ENCODE measurements at regions not wholly inside any gene's neighbourhood (a gene's known extent, or its start where the extent isn't known, plus 50 kb on each side); places are given as distances from the start of the nearest gene placed in this dataset.
"Not testable (repeated sequence)": the region's sequence is repeated elsewhere in the genome, so short reads cannot be mapped to it uniquely, and the experiment has no call there.

DNA sequence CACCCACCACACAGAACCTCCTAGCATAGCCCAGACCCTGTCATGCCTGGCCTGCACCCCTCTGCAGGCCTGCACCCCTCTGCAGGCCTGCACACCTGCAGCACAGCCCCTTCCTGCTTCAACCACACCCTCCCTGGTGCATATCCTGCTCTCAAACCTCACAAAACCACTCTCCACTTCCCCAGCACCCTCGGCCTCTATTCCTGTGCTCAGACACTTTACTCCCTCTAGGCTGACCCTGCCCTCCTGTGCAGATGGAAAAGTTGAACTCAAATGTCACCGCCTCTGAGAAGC, 292.0 kb downstream of the GOLGA6L6 start:
- H3K9me3 Mint-ChIP-seq = peaks cover 0 to 14% (median 11%) of the 10 kb centered on the region in 7 donors
- H3K36me3 Mint-ChIP-seq; H3K4me1 Mint-ChIP-seq; H3K4me1 ChIP-seq (ENCODE audit: control insufficient read depth in 1 of 2, insufficient read depth in 2 of 2, low read length in 2 of 2); H3K27ac ChIP-seq (ENCODE audit: low read depth in 1 of 2, low read length in 2 of 2); DNase-seq; H3K27ac Mint-ChIP-seq; H3K27me3 Mint-ChIP-seq (ENCODE audit: low read depth in 3 of 3); H3K4me2 ChIP-seq (replicated peaks; ENCODE audit: extremely low read depth, low read length, poor library complexity, severe bottlenecking); H3K4me3 ChIP-seq (replicated peaks in 1 of 3; ENCODE audit: low read depth in 2 of 3, low read length in 3 of 3); H4K20me1 ChIP-seq (ENCODE audit: insufficient read depth, low read length); H3K9ac ChIP-seq (ENCODE audit: insufficient read depth, low read length, poor library complexity, severe bottlenecking); H3K9me3 ChIP-seq (replicated peaks in 1 of 2; ENCODE audit: control insufficient read depth in 1 of 2, insufficient read depth in 1 of 2, low read length in 2 of 2); H3K79me2 ChIP-seq (ENCODE audit: insufficient read depth, low read length); intact Hi-C loops (cut with micrococcal nuclease); H3K36me3 ChIP-seq (replicated peaks in 1 of 2; ENCODE audit: control insufficient read depth in 1 of 2, insufficient read depth in 2 of 2, low read length in 2 of 2); H2AFZ ChIP-seq (ENCODE audit: insufficient read depth, low read depth, low read length, poor library complexity, severe bottlenecking); H3K4me3 Mint-ChIP-seq; H3K27me3 ChIP-seq (ENCODE audit: control insufficient read depth in 2 of 2, insufficient read depth in 2 of 2, low read length in 2 of 2): not testable (repeated sequence)
- 65% methylated on average over 2 of the region's 2 CpGs for WGBS (ENCODE audit: insufficient coverage)

DNA sequence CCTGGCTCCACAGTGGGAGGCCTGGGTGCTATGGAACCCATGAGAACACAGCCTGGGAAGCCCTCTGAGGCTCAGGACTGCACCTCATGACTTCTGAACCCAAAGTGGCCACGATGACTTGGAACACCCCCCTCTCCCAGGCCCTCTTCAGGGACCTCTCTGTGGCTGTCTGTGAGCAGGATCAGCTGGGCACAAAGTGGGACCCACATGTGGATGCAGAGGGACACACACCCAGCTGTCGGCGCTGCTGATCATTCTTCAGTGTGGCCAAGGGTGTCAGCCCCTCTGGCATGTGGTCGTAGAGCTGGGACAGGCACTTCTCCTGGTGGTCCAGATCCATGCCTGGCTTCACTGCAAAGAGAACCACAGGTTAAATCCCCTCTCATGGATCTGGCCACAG, 293.2 kb downstream of the GOLGA6L6 start:
- H3K4me1 Mint-ChIP-seq; H2AFZ ChIP-seq (ENCODE audit: insufficient read depth, low read depth, low read length, poor library complexity, severe bottlenecking); H3K4me3 Mint-ChIP-seq; H3K4me1 ChIP-seq (ENCODE audit: control insufficient read depth in 1 of 2, insufficient read depth in 2 of 2, low read length in 2 of 2); H3K27ac Mint-ChIP-seq; H3K36me3 Mint-ChIP-seq; intact Hi-C loops (cut with micrococcal nuclease); H3K79me2 ChIP-seq (ENCODE audit: insufficient read depth, low read length); H3K27me3 ChIP-seq (ENCODE audit: control insufficient read depth in 2 of 2, insufficient read depth in 2 of 2, low read length in 2 of 2); H3K9ac ChIP-seq (ENCODE audit: insufficient read depth, low read length, poor library complexity, severe bottlenecking); H4K20me1 ChIP-seq (ENCODE audit: insufficient read depth, low read length); H3K27me3 Mint-ChIP-seq (ENCODE audit: low read depth in 3 of 3); H3K9me3 ChIP-seq (replicated peaks in 1 of 2; ENCODE audit: control insufficient read depth in 1 of 2, insufficient read depth in 1 of 2, low read length in 2 of 2); H3K36me3 ChIP-seq (replicated peaks in 1 of 2; ENCODE audit: control insufficient read depth in 1 of 2, insufficient read depth in 2 of 2, low read length in 2 of 2); DNase-seq; H3K4me2 ChIP-seq (replicated peaks; ENCODE audit: extremely low read depth, low read length, poor library complexity, severe bottlenecking); H3K27ac ChIP-seq (ENCODE audit: low read depth in 1 of 2, low read length in 2 of 2); H3K4me3 ChIP-seq (replicated peaks in 1 of 3; ENCODE audit: low read depth in 2 of 3, low read length in 3 of 3): not testable (repeated sequence)
- peaks cover 0 to 24% (median 7%) of the 10 kb centered on the region in 7 donors for H3K9me3 Mint-ChIP-seq
- 92% methylated on average over 4 of the region's 4 CpGs for WGBS (ENCODE audit: insufficient coverage)

DNA sequence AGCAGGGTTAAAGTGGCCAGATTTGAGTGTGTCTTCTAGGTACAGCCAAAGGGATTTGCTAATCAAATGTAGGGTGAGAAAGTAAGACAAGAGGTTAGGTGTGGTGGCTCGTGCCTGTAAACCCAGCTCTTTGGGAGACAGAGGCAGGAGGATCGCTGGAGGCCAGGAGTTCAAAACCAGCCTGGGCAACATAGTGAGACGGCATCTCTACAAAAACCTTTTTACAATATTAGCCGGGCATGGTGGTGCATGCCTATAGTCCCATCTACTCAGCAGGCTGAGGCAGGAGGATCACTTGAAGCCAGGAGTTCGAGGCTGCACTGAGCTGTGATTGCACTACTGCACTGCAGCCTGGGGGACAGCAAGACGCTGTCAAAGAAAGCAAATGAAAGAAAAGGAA, 294.5 kb downstream of the GOLGA6L6 start:
- H3K4me3 Mint-ChIP-seq; H3K4me1 Mint-ChIP-seq; H3K27me3 Mint-ChIP-seq (ENCODE audit: low read depth in 3 of 3); DNase-seq; H4K20me1 ChIP-seq (ENCODE audit: insufficient read depth, low read length); H3K27ac ChIP-seq (ENCODE audit: low read depth in 1 of 2, low read length in 2 of 2); H2AFZ ChIP-seq (ENCODE audit: insufficient read depth, low read depth, low read length, poor library complexity, severe bottlenecking); intact Hi-C loops (cut with micrococcal nuclease); H3K36me3 Mint-ChIP-seq; H3K36me3 ChIP-seq (replicated peaks in 1 of 2; ENCODE audit: control insufficient read depth in 1 of 2, insufficient read depth in 2 of 2, low read length in 2 of 2); H3K4me3 ChIP-seq (replicated peaks in 1 of 3; ENCODE audit: low read depth in 2 of 3, low read length in 3 of 3); H3K79me2 ChIP-seq (ENCODE audit: insufficient read depth, low read length); H3K9me3 ChIP-seq (replicated peaks in 1 of 2; ENCODE audit: control insufficient read depth in 1 of 2, insufficient read depth in 1 of 2, low read length in 2 of 2); H3K4me2 ChIP-seq (replicated peaks; ENCODE audit: extremely low read depth, low read length, poor library complexity, severe bottlenecking); H3K4me1 ChIP-seq (ENCODE audit: control insufficient read depth in 1 of 2, insufficient read depth in 2 of 2, low read length in 2 of 2); H3K9ac ChIP-seq (ENCODE audit: insufficient read depth, low read length, poor library complexity, severe bottlenecking); H3K27ac Mint-ChIP-seq; H3K27me3 ChIP-seq (ENCODE audit: control insufficient read depth in 2 of 2, insufficient read depth in 2 of 2, low read length in 2 of 2): not testable (repeated sequence)
- peaks cover 0 to 34% (median 8%) of the 10 kb centered on the region in 7 donors for H3K9me3 Mint-ChIP-seq
- 65% methylated on average over 6 of the region's 6 CpGs for WGBS (ENCODE audit: insufficient coverage)

DNA sequence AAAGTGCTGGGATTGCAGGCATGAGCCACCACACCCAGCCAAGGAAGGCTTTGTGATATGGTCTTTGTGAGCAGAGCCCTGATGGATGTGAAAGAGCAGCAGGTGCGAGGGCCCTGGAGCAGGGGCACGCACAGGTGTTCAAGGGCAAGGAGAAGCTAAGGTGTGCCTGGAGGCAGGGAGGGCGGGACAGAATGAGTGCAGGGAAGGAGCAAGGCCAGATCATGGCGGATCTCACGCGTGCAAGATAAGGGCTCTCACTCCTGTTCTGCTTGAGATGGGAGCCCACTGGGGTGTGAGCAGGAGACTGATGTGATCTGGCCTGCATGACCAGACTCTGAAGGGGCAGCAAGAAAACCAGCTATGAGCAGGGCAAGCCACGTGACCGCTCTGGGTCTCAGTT, 295.0 kb downstream of the GOLGA6L6 start:
- H3K9ac ChIP-seq (ENCODE audit: insufficient read depth, low read length, poor library complexity, severe bottlenecking); H3K36me3 ChIP-seq (replicated peaks in 1 of 2; ENCODE audit: control insufficient read depth in 1 of 2, insufficient read depth in 2 of 2, low read length in 2 of 2); H2AFZ ChIP-seq (ENCODE audit: insufficient read depth, low read depth, low read length, poor library complexity, severe bottlenecking); H3K27me3 Mint-ChIP-seq (ENCODE audit: low read depth in 3 of 3); H3K4me3 Mint-ChIP-seq; H3K4me2 ChIP-seq (replicated peaks; ENCODE audit: extremely low read depth, low read length, poor library complexity, severe bottlenecking); H3K4me1 ChIP-seq (ENCODE audit: control insufficient read depth in 1 of 2, insufficient read depth in 2 of 2, low read length in 2 of 2); H4K20me1 ChIP-seq (ENCODE audit: insufficient read depth, low read length); H3K36me3 Mint-ChIP-seq; H3K9me3 ChIP-seq (replicated peaks in 1 of 2; ENCODE audit: control insufficient read depth in 1 of 2, insufficient read depth in 1 of 2, low read length in 2 of 2); H3K4me1 Mint-ChIP-seq; H3K27ac Mint-ChIP-seq; H3K27me3 ChIP-seq (ENCODE audit: control insufficient read depth in 2 of 2, insufficient read depth in 2 of 2, low read length in 2 of 2); DNase-seq; intact Hi-C loops (cut with micrococcal nuclease); H3K27ac ChIP-seq (ENCODE audit: low read depth in 1 of 2, low read length in 2 of 2); H3K4me3 ChIP-seq (replicated peaks in 1 of 3; ENCODE audit: low read depth in 2 of 3, low read length in 3 of 3); H3K79me2 ChIP-seq (ENCODE audit: insufficient read depth, low read length): not testable (repeated sequence)
- 84% methylated on average over 6 of the region's 8 CpGs for WGBS (ENCODE audit: insufficient coverage)
- H3K9me3 Mint-ChIP-seq = peaks cover 0 to 32% (median 9%) of the 10 kb centered on the region in 7 donors

All from CD14-positive monocyte (primary cell).